Astrocyte (in vitro differentiated cells and primary cell): ENCODE measurements at regions not wholly inside any gene's neighbourhood (a gene's known extent, or its start where the extent isn't known, plus 50 kb on each side); places are given as distances from the start of the nearest gene placed in this dataset.

ENCODE experiments used
- DNase-seq: peaks from one replicate; pipeline ENCODE4 v3.0.0-alpha.2; 2010; ENCODE audit warnings: low read depth
- FAIRE-seq: peaks from 2 replicates; lab custom pipeline; 2011; peaks lifted over from hg19 to GRCh38; lab: Jason Lieb, UNC
- H2AFZ ChIP-seq: 2 replicates; pipeline ENCODE4 v1.6.0; 2012; ENCODE audit warnings: low read depth, low read length, inconsistent platforms
- H3K27ac ChIP-seq: 2 replicates; pipeline ENCODE4 v1.5.1; 2011; ENCODE audit warnings: low read depth, low read length, inconsistent platforms
- H3K27me3 ChIP-seq: 2 replicates; pipeline ENCODE4 v1.6.0; 2011; ENCODE audit warnings: low read length, inconsistent platforms; ENCODE audit not compliant: insufficient read depth
- H3K36me3 ChIP-seq: 2 replicates; pipeline ENCODE4 v1.5.1; 2011; ENCODE audit warnings: low read length, inconsistent platforms; ENCODE audit not compliant: insufficient read depth
- H3K4me1 ChIP-seq: 2 replicates; pipeline ENCODE4 v1.5.1; 2011; ENCODE audit warnings: low read length, inconsistent platforms; ENCODE audit not compliant: insufficient read depth
- H3K4me2 ChIP-seq: 2 replicates; pipeline ENCODE4 v1.6.0; 2012; ENCODE audit warnings: low read length, inconsistent platforms
- H3K4me3 ChIP-seq: 2 replicates; pipeline ENCODE4 v1.5.1; 2011; ENCODE audit warnings: low read depth, mild to moderate bottlenecking, low read length, inconsistent platforms; ENCODE audit not compliant: insufficient read depth
- H3K79me2 ChIP-seq: 2 replicates; pipeline ENCODE4 v1.6.0; 2012; ENCODE audit warnings: mild to moderate bottlenecking, low read length, inconsistent platforms; ENCODE audit not compliant: insufficient read depth
- H3K9ac ChIP-seq: 2 replicates; pipeline ENCODE4 v1.6.0; 2012; ENCODE audit warnings: mild to moderate bottlenecking, low read length, inconsistent platforms
- H3K9me3 ChIP-seq: 2 replicates; pipeline ENCODE4 v1.5.1; 2012; ENCODE audit warnings: low read depth, mild to moderate bottlenecking, low read length, inconsistent platforms; ENCODE audit not compliant: insufficient read depth
- H4K20me1 ChIP-seq: 2 replicates; pipeline ENCODE4 v1.6.0; 2012; ENCODE audit warnings: low read length, inconsistent platforms; ENCODE audit not compliant: insufficient read depth
- H3K27ac Mint-ChIP-seq: one replicate; pipeline ENCODE4 v1.8.0; 2021; ENCODE audit warnings: mild to moderate bottlenecking, mixed read lengths; ENCODE audit not compliant: unreplicated experiment
- H3K27me3 Mint-ChIP-seq: one replicate; pipeline ENCODE4 v1.8.0; 2021; ENCODE audit warnings: low read depth, mixed read lengths; ENCODE audit not compliant: unreplicated experiment
- H3K36me3 Mint-ChIP-seq: one replicate; pipeline ENCODE4 v1.8.0; 2021; ENCODE audit warnings: low read depth, mixed read lengths; ENCODE audit not compliant: unreplicated experiment
- H3K4me1 Mint-ChIP-seq: one replicate; pipeline ENCODE4 v1.8.0; 2021; ENCODE audit warnings: low read depth, mixed read lengths; ENCODE audit not compliant: unreplicated experiment
- H3K4me3 Mint-ChIP-seq: one replicate; pipeline ENCODE4 v1.8.0; 2021; ENCODE audit warnings: mild to moderate bottlenecking, moderate library complexity, mixed read lengths; ENCODE audit not compliant: unreplicated experiment
- H3K9me3 Mint-ChIP-seq: one replicate; pipeline ENCODE4 v1.8.0; 2021; ENCODE audit warnings: mild to moderate bottlenecking, mixed read lengths; ENCODE audit not compliant: unreplicated experiment
- CTCF ChIP-seq: IDR thresholded peaks from 2 replicates; pipeline ENCODE4 v1.5.1; 2011; ENCODE audit warnings: low read depth, mild to moderate bottlenecking, inconsistent platforms, low read length, moderate library complexity; ENCODE audit not compliant: insufficient read depth
- EZH2 ChIP-seq: IDR thresholded peaks from 2 replicates; pipeline ENCODE4 v1.6.1; 2012; ENCODE audit warnings: mild to moderate bottlenecking, low read length, inconsistent platforms; ENCODE audit not compliant: insufficient read depth

- no peak overlapping the region for H2AFZ ChIP-seq
Observed at GRCh38 chr7:145331076-145331475, 495.2 kb upstream of the TPK1 start.

DNA sequence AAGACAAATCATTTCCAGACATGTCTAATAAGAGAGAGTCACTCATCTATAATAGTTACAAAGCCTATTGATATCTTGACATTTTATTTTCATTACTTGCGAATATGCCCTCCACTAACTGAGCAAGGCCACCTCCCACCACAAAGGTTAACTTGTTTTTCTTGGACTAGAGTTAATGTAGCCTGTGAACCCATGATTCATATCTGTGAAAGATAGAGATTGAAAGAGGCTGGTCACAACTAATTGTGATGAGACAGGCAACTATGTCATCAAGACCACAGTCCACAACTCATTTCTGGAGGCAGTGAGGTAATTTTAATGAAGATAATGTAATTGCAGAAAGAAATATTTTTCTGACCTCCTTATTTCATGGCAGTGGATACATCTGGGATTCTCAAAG, 491.8 kb upstream of the TPK1 start:
- Mint-ChIP-seq H3K4me1 (no peaks in the 10 kb centered on the region), H3K27me3 (no peaks in the 10 kb centered on the region), H3K27ac (no peak overlapping the region), H3K9me3 (peaks cover 4% of the 10 kb centered on the region), H3K36me3 (no peaks in the 10 kb centered on the region), H3K4me3 (no peak overlapping the region)
- peaks cover 6% of the 10 kb centered on the region for H3K9me3 ChIP-seq
- H3K4me3 ChIP-seq: no peak overlapping the region
- no peak overlapping the region for H2AFZ ChIP-seq
- no peaks in the 10 kb centered on the region for H4K20me1 ChIP-seq
- DNase-seq (no peak), FAIRE-seq (no peak)
- H3K27me3 ChIP-seq: no peaks in the 10 kb centered on the region
- no peak overlapping the region for H3K9ac ChIP-seq
- no peak overlapping the region for H3K27ac ChIP-seq
- H3K4me1 ChIP-seq: no peaks in the 10 kb centered on the region
- no peak overlapping the region for H3K4me2 ChIP-seq
- no peaks in the 10 kb centered on the region for H3K79me2 ChIP-seq
- no peaks in the 10 kb centered on the region for H3K36me3 ChIP-seq
- TF ChIP-seq CTCF: no peak
- TF ChIP-seq EZH2: no peak

More at GRCh38 chr7:145331076-145331475, 495.2 kb upstream of the TPK1 start:
- Mint-ChIP-seq H3K4me1 (no peaks in the 10 kb centered on the region), H3K4me3 (no peak overlapping the region), H3K27ac (no peak overlapping the region), H3K27me3 (no peaks in the 10 kb centered on the region), H3K9me3 (no peaks in the 10 kb centered on the region), H3K36me3 (no peaks in the 10 kb centered on the region)
- H3K36me3 ChIP-seq: no peaks in the 10 kb centered on the region
- no peaks in the 10 kb centered on the region for H3K79me2 ChIP-seq
- no peak for TF ChIP-seq CTCF
- TF ChIP-seq EZH2: no peak
- no peak overlapping the region for H3K27ac ChIP-seq
- H3K4me3 ChIP-seq: no peak overlapping the region
- no peaks in the 10 kb centered on the region for H3K27me3 ChIP-seq
- FAIRE-seq: no peak
- no peaks in the 10 kb centered on the region for H3K4me1 ChIP-seq
- no peak for DNase-seq
- H4K20me1 ChIP-seq: no peaks in the 10 kb centered on the region
- peaks cover 3% of the 10 kb centered on the region for H3K9me3 ChIP-seq
- no peak overlapping the region for H3K9ac ChIP-seq
- H3K4me2 ChIP-seq: no peak overlapping the region

- Histone ChIP-seq H3K27me3 (no peaks in the 10 kb centered on the region), H3K9me3 (peaks cover 13% of the 10 kb centered on the region), H3K36me3 (no peaks in the 10 kb centered on the region), H3K9ac (no peak overlapping the region), H2AFZ (no peak overlapping the region), H3K4me1 (no peaks in the 10 kb centered on the region), H3K4me2 (no peak overlapping the region), H3K27ac (no peak overlapping the region), H3K79me2 (no peaks in the 10 kb centered on the region), H3K4me3 (no peak overlapping the region), H4K20me1 (no peaks in the 10 kb centered on the region)
- no peaks in the 10 kb centered on the region for H3K36me3 Mint-ChIP-seq
- peaks cover 4% of the 10 kb centered on the region for H3K9me3 Mint-ChIP-seq
- no peak for DNase-seq
- H3K4me1 Mint-ChIP-seq: no peaks in the 10 kb centered on the region
- no peaks in the 10 kb centered on the region for H3K27me3 Mint-ChIP-seq
- no peak overlapping the region for H3K4me3 Mint-ChIP-seq
- no peak for FAIRE-seq
- TF ChIP-seq EZH2 (no peak), CTCF (no peak)
- H3K27ac Mint-ChIP-seq: no peak overlapping the region
Observed at GRCh38 chr7:145324081-145324480, 488.2 kb upstream of the TPK1 start.
